ENCODE measurements at regions not wholly inside any gene's neighbourhood (a gene's known extent, or its start where the extent isn't known, plus 50 kb on each side); places are given as distances from the start of the nearest gene placed in this dataset.
"Not testable (repeated sequence)": the region's sequence is repeated elsewhere in the genome, so short reads cannot be mapped to it uniquely, and the experiment has no call there.

DNA sequence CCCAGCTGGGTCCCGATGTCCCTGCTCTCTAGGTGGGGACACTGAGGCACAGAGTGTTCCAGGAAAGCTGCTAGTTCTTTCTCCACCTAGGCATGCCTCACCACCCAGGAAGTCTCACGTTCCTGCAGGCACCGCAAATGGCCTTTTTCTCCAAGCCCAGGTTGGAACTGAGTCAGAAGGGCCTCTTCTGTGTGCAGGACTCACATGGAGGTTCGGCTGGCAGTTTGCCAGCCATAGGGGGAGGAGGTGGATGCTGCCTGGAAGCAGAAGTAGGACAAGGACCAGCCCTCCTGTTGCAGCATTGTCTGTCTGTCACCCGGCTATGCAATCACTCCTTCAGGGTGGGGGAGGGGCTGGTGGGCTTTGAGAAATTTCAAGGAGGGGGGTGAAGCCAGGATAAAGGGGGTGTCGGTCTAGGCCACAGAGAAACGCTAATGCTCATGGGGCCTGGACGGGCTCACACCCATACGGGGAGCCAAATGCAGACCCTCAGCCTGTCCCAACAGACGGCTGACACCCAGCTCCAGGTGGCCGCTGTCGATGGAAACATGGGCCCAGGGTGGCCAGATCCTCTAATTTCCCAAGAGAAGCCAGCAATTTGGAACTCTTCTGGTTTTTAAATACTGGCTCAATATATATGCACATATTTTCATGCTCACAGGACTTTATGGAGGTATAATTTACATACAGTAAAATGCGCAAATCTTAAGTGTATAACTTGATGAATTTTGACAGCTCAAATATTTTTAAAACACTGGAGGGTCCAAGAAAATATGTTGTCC, 120.5 kb downstream of the PHETA1 start:
- DNase-seq (ENCODE audit: low read depth), result no peak

- DNase-seq (ENCODE audit: low read depth), result no peak
These were observed 121.7 kb downstream of the PHETA1 start for GRCh38 chr12:111247083-111247783.

GRCh38 chr12:111246477-111247011, 122.4 kb downstream of the PHETA1 start:
- no peak for DNase-seq (ENCODE audit: low read depth)

DNA sequence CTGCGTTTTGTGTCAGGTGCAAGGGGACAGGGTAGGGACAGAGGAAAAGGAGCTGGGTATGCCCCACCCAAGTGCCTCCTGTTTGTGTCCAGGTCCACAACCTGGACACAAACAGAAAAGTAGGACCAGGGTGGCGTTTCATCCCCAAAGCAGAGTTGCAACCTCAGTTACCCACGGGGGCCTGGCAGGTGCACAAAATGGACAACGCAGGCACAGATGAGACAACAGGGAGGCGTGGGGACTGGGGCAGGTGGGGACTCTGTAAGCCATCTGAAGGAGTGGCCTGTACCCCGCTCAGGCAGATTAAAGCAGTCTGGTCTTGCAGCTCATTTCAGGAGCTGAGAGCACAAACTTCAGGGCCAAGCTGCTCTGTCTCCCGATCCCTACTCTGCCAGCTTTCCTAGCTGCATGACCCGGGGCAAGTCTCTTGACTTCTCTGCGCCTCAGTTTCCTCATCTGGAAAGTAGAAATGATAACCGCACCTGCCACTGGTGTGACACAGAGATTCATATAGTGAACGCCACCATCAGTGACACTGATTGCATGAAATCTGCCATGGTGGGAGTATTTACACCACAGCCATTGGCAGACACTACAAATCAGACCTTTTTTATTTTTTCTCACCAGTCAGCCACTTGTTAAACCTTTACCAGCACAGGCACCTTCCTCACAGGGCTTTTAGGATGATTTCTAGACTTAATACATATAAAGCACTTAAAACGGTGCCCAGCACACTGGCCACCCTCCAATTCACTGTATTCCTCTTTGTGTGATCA, 123.0 kb downstream of the PHETA1 start:
- no peak for DNase-seq (ENCODE audit: low read depth)

GRCh38 chr12:111244673-111245072, 124.2 kb downstream of the PHETA1 start:
- no peak for DNase-seq (ENCODE audit: low read depth)

DNA sequence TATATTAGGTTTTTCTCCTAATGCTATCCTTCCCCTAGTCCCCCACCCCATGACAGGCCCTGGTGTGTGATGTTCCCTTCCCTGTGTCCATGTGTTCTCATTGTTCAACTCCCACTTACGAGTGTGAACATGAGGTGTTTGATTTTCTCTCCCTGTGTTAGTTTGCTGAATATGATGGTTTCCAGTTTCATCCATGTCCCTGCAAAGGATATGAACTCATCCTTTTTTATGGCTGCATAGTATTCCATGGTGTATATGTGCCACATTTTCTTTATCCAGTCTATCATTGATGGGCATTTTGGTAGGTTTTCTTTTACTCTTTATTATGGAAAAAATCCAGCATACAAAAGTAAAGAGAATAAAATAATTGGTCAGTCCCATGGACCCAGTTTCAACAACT, 126.1 kb downstream of the PHETA1 start:
- not testable (repeated sequence) for DNase-seq (ENCODE audit: low read depth)

- no peak for DNase-seq (ENCODE audit: low read depth)
These were observed 126.7 kb downstream of the PHETA1 start for GRCh38 chr12:111242184-111242583.

- DNase-seq (ENCODE audit: low read depth), result no peak
These were observed 128.5 kb downstream of the PHETA1 start for GRCh38 chr12:111240374-111240773.

GRCh38 chr12:111239235-111239634, 129.7 kb downstream of the PHETA1 start:
- DNase-seq (ENCODE audit: low read depth), result no peak

DNA sequence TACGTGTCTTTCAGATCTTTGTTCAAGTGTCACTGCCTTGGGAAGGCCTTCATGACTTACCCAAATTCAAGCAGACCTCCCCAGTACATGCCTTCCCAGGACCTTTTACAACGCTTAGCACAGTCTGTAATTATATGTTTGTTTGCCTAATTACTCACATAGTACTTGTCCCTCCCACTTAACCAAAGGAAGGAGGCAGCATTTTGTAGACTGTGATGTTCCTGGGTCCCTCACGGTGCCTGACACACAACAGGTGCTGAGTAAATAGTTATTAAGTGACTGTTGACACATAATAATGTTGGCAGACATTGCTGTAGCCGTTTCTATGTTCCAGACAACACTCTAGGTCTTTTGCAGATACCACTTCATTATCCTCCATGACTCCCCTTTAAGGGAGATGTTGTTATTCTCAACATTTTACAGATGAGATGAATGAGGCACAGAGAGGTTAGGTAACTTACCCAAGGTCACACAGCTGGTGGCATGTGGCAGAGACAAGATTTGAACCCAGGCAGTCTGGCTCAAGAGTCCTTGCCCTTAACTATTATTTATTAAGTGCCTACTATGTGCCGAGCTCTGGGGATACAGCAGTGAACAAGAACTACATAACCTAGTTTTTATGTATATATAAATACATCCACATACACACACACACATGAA, 130.7 kb downstream of the PHETA1 start:
- DNase-seq (ENCODE audit: low read depth), result no peak

DNA sequence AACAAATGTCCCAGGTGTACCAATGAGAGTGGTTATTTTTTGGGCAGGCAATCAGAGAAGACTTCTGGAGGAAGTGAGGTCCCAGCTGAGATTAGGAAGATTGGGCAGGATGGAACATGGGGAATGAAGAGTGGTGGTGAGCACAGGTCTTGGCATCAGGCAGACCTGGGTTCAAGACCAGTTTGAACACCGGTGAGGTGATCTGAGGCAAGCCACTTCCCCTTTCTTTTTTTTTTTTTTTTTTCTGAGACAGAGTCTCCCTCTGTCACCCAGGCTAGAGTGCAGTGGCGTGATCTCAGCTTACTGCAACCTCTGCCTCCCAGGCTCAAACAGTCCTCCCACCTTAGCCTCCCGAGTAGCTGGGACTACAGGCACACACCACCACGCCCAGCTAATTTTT, 134.4 kb downstream of the PHETA1 start:
- DNase-seq (ENCODE audit: low read depth), result not testable (repeated sequence)

GRCh38 chr12:111233786-111234185, 135.1 kb downstream of the PHETA1 start:
- no peak for DNase-seq (ENCODE audit: low read depth)

DNA sequence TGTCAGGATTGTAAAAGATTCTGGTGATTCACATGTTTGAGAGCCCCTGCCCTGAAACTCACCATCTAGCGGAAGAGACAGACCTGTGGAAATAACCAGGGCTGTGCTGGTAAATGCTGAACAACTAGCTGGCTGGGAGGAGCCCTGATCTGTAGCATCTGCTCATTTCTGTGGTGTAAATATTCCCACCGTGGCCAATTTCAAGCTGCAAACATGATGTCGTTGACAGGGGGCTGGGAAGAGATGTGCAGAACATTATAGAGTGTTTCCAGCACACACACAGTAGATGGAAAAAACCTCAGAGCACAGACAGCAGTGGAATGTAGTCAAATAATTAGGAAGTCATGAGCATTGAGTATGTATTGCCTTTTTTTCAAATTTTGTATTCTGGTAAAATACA, 138.2 kb downstream of the PHETA1 start:
- DNase-seq (ENCODE audit: low read depth), result no peak

- no peak for DNase-seq (ENCODE audit: low read depth)
These were observed 139.8 kb downstream of the PHETA1 start for GRCh38 chr12:111228916-111229666.

- DNase-seq (ENCODE audit: low read depth), result no peak
These were observed 141.1 kb downstream of the PHETA1 start for GRCh38 chr12:111227476-111228420.

DNA sequence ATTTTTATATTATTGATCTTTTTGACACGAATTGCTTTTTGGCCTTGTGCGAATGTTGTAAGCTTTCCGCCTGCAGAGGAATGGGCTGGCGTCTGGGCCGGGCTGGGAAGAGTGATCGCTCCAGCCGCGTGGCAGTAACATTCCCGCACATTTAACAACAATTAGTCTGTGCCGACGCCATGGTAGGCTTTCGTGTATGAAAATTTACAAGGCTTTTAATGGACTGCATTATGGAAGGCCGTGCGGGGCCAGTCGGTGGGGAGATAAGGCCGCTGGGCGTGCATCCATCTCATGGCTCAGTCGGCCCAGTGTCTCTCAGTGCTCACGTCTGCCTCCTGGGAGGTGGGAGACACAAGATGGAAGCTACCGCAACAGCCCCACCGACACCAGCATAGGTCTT, 142.2 kb downstream of the PHETA1 start:
- no peak for DNase-seq (ENCODE audit: low read depth)

GRCh38 chr12:111225307-111225706, 143.6 kb downstream of the PHETA1 start:
- DNase-seq (ENCODE audit: low read depth), result no peak

DNA sequence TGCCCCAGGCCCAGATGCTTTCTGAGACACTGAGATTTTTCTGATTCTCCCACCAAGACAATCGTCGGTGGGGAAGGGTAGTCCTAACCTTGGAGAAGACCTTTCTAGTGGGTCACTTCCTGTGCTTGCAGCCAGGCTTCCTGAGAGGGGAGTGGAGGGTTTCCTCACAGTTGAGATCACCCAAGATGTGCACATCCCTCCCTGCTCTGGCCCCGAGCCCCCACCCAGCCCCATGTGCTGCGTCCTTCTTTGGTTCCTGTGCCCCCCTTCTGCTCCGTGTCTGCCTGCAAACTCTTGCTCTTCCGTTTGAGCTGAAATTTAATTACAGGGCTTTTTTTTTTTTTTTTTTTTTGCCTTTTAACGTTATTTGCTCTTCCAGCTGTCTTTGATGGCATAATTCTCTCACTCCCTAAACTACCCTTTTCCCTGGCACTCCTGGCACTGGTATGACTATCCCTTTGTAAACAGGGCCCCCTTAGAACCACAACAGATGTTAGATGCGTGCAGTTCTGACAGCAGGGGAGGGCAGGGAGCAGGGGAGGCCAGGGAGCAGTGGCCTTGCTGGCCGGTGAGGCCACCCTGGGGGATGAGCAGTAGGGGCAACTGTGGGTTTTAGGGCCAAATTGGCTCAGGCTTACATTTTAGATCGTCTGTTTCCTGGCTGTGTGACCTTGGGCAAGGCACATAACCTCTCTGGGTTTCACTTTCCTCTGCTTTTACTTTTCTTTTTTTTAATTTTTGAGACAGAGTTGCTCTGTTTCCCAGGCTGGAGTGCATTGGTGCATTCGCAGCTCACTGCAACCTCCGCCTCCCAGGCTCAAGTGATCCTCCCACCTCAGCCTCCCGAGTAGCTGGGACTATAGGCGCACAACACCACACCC, 144.5 kb downstream of the PHETA1 start:
- DNase-seq (ENCODE audit: low read depth), result no peak

DNA sequence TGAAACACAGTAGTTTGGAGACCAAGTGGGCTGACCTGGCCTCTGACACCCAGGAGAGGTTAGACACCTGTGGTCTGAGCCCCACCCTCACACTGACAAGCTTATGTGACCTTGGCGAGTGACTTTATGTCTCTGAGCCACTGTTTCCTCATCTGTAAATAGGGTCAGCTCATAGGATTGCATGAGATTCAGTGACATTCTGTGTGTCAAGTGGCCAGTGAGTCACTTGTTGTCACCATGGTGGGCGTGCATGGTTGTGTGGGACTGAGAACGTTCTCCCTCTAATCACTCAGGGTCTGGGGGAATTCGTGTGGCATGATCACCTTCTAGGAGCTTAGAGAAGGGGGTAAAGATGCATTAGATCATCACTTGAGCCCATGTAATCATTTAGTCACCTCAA, 146.4 kb downstream of the PHETA1 start:
- DNase-seq (ENCODE audit: low read depth), result no peak

Data from stimulated activated CD8-positive, alpha-beta memory T cell treated with anti-CD3 and anti-CD28 coated beads, Interleukin-15, amount 100 ng/mL, for 24 hours (primary cell).